NCI-H526 treated with DMSO at 0.1 percent for 48 hours (cell line): ENCODE measurements at regions not wholly inside any gene's neighbourhood (a gene's known extent, or its start where the extent isn't known, plus 50 kb on each side); places are given as distances from the start of the nearest gene placed in this dataset.
"Not testable (repeated sequence)": the region's sequence is repeated elsewhere in the genome, so short reads cannot be mapped to it uniquely, and the experiment has no call there.

Source experiments
- DNase-seq: peaks from one replicate; lab custom pipeline; 2025; lab: John Stamatoyannopoulos, UW

- no peak for DNase-seq
These were observed 233.7 kb downstream of the EN1 start for GRCh38 chr2:118613737-118614136.

- DNase-seq, result no peak
These were observed 235.8 kb downstream of the EN1 start for GRCh38 chr2:118611691-118612090.

- DNase-seq, result no peak
These were observed 238.3 kb downstream of the EN1 start for GRCh38 chr2:118609138-118609537.

- no peak for DNase-seq
These were observed 239.8 kb downstream of the EN1 start for GRCh38 chr2:118607641-118608040.

GRCh38 chr2:118604811-118605210, 242.6 kb downstream of the EN1 start:
- DNase-seq, result no peak

- DNase-seq, result no peak
These were observed 243.1 kb downstream of the EN1 start for GRCh38 chr2:118604371-118604770.

GRCh38 chr2:118599141-118599540, 248.3 kb downstream of the EN1 start:
- no peak for DNase-seq

GRCh38 chr2:118596620-118597019, 250.8 kb downstream of the EN1 start:
- no peak for DNase-seq

- DNase-seq, result no peak
These were observed 254.2 kb downstream of the EN1 start for GRCh38 chr2:118593257-118593656.

- DNase-seq, result no peak
These were observed 256.2 kb downstream of the EN1 start for GRCh38 chr2:118591223-118591622.

GRCh38 chr2:118589721-118590120, 257.7 kb downstream of the EN1 start:
- DNase-seq, result no peak

- no peak for DNase-seq
These were observed 258.6 kb downstream of the EN1 start for GRCh38 chr2:118588850-118589249.

- no peak for DNase-seq
These were observed 261.1 kb downstream of the EN1 start for GRCh38 chr2:118586312-118586711.

- no peak for DNase-seq
These were observed 262.6 kb downstream of the EN1 start for GRCh38 chr2:118584877-118585276.

GRCh38 chr2:118584062-118584749, 263.2 kb downstream of the EN1 start:
- DNase-seq, result no peak

- DNase-seq, result no peak
These were observed 265.4 kb downstream of the EN1 start for GRCh38 chr2:118582058-118582457.

GRCh38 chr2:118580651-118581050, 266.8 kb downstream of the EN1 start:
- DNase-seq, result no peak

- DNase-seq, result no peak
These were observed 267.3 kb downstream of the EN1 start for GRCh38 chr2:118580107-118580506.

- DNase-seq, result no peak
These were observed 270.2 kb downstream of the EN1 start for GRCh38 chr2:118577202-118577601.

GRCh38 chr2:118576109-118576855, 271.2 kb downstream of the EN1 start:
- no peak for DNase-seq

GRCh38 chr2:118572380-118572779, 275.1 kb downstream of the EN1 start:
- DNase-seq, result not testable (repeated sequence)

GRCh38 chr2:118569876-118570535, 277.4 kb downstream of the EN1 start:
- DNase-seq, result no peak

GRCh38 chr2:118568700-118569099, 278.7 kb downstream of the EN1 start:
- DNase-seq, result no peak
